ENCODE measurements at regions not wholly inside any gene's neighbourhood (a gene's known extent, or its start where the extent isn't known, plus 50 kb on each side); places are given as distances from the start of the nearest gene placed in this dataset.

GRCh38 chr3:193915099-193915498 is 220.8 kb upstream of the HES1 start:
- no peaks in the 10 kb centered on the region for H4K20me1 ChIP-seq (ENCODE audit: control insufficient read depth, insufficient read depth, low read depth, low read length)
- no peak overlapping the region for H3K27ac ChIP-seq (ENCODE audit: low read depth, low read length)
- H3K27me3 ChIP-seq (ENCODE audit: control insufficient read depth, low read length): peaks cover 12% of the 10 kb centered on the region
- H3F3A ChIP-seq (ENCODE audit: control insufficient read depth, insufficient read depth): no peaks in the 10 kb centered on the region
- H3K4me3 ChIP-seq (ENCODE audit: low read length): no peak overlapping the region
- H3K9me2 ChIP-seq (replicated peaks; ENCODE audit: control insufficient read depth, low read length): no peaks in the 10 kb centered on the region
- no peaks in the 10 kb centered on the region for H3K4me1 ChIP-seq (ENCODE audit: control insufficient read depth, low read length)
- no peak for TF ChIP-seq EZH2phosphoT487 (IDR thresholded peaks at IDR 0.05; ENCODE audit: borderline replicate concordance, low read length)
- no peak for TF ChIP-seq CTCF (IDR thresholded peaks at IDR 0.05; ENCODE audit: low read depth, low read length, poor library complexity, severe bottlenecking)
- no peaks in the 10 kb centered on the region for H3K36me3 ChIP-seq (ENCODE audit: control insufficient read depth, low read length)
- H3K4me2 ChIP-seq (ENCODE audit: low read length): no peak overlapping the region
- no peaks in the 10 kb centered on the region for H3K79me2 ChIP-seq (ENCODE audit: control insufficient read depth, low read length)
- no peaks in the 10 kb centered on the region for H3K9me3 ChIP-seq (ENCODE audit: control insufficient read depth, insufficient read depth, low read length)

- no peak for TF ChIP-seq EZH2phosphoT487 (IDR thresholded peaks at IDR 0.05; ENCODE audit: borderline replicate concordance, low read length)
- no peak for TF ChIP-seq CTCF (IDR thresholded peaks at IDR 0.05; ENCODE audit: low read depth, low read length, poor library complexity, severe bottlenecking)
- Histone ChIP-seq H3F3A (ENCODE audit: control insufficient read depth, insufficient read depth) (no peaks in the 10 kb centered on the region), H4K20me1 (ENCODE audit: control insufficient read depth, insufficient read depth, low read depth, low read length) (no peaks in the 10 kb centered on the region)
These were observed 220.3 kb upstream of the HES1 start for GRCh38 chr3:193915613-193916012.

GRCh38 chr3:193917158-193917557 is 218.8 kb upstream of the HES1 start:
- no peaks in the 10 kb centered on the region for H3K9me3 ChIP-seq (ENCODE audit: control insufficient read depth, insufficient read depth, low read length)
- no peaks in the 10 kb centered on the region for H3K4me1 ChIP-seq (ENCODE audit: control insufficient read depth, low read length)
- H4K20me1 ChIP-seq (ENCODE audit: control insufficient read depth, insufficient read depth, low read depth, low read length): no peaks in the 10 kb centered on the region
- H3K36me3 ChIP-seq (ENCODE audit: control insufficient read depth, low read length): no peaks in the 10 kb centered on the region
- no peak for TF ChIP-seq EZH2phosphoT487 (IDR thresholded peaks at IDR 0.05; ENCODE audit: borderline replicate concordance, low read length)
- H3K4me3 ChIP-seq (ENCODE audit: low read length): no peak overlapping the region
- H3K27me3 ChIP-seq (ENCODE audit: control insufficient read depth, low read length): peaks cover 12% of the 10 kb centered on the region
- no peak overlapping the region for H3K4me2 ChIP-seq (ENCODE audit: low read length)
- H3K9me2 ChIP-seq (replicated peaks; ENCODE audit: control insufficient read depth, low read length): no peaks in the 10 kb centered on the region
- H3F3A ChIP-seq (ENCODE audit: control insufficient read depth, insufficient read depth): no peaks in the 10 kb centered on the region
- H3K79me2 ChIP-seq (ENCODE audit: control insufficient read depth, low read length): no peaks in the 10 kb centered on the region
- H3K27ac ChIP-seq (ENCODE audit: low read depth, low read length): no peak overlapping the region

More at GRCh38 chr3:193915613-193916012, 220.3 kb upstream of the HES1 start:
- no peaks in the 10 kb centered on the region for H3K4me1 ChIP-seq (ENCODE audit: control insufficient read depth, low read length)
- H3K4me2 ChIP-seq (ENCODE audit: low read length): no peak overlapping the region
- no peaks in the 10 kb centered on the region for H3K9me2 ChIP-seq (replicated peaks; ENCODE audit: control insufficient read depth, low read length)
- no peaks in the 10 kb centered on the region for H3K36me3 ChIP-seq (ENCODE audit: control insufficient read depth, low read length)
- no peak overlapping the region for H3K27ac ChIP-seq (ENCODE audit: low read depth, low read length)
- no peaks in the 10 kb centered on the region for H3K79me2 ChIP-seq (ENCODE audit: control insufficient read depth, low read length)
- peaks cover 12% of the 10 kb centered on the region for H3K27me3 ChIP-seq (ENCODE audit: control insufficient read depth, low read length)
- H3K4me3 ChIP-seq (ENCODE audit: low read length): no peak overlapping the region
- no peaks in the 10 kb centered on the region for H3K9me3 ChIP-seq (ENCODE audit: control insufficient read depth, insufficient read depth, low read length)

- peaks cover 4% of the 10 kb centered on the region; the same call in 1 of the 2 replicates for H3K9me3 ChIP-seq (ENCODE audit: control insufficient read depth, insufficient read depth, low read length)
- no peaks in the 10 kb centered on the region for H3K9me2 ChIP-seq (replicated peaks; ENCODE audit: control insufficient read depth, low read length)
- no peaks in the 10 kb centered on the region for H3K36me3 ChIP-seq (ENCODE audit: control insufficient read depth, low read length)
- no peak overlapping the region for H3K4me3 ChIP-seq (ENCODE audit: low read length)
- peaks cover 9% of the 10 kb centered on the region for H3K27me3 ChIP-seq (ENCODE audit: control insufficient read depth, low read length)
- H3K4me1 ChIP-seq (ENCODE audit: control insufficient read depth, low read length): no peaks in the 10 kb centered on the region
- TF ChIP-seq EZH2phosphoT487 (IDR thresholded peaks at IDR 0.05; ENCODE audit: borderline replicate concordance, low read length) (no peak), CTCF (IDR thresholded peaks at IDR 0.05; ENCODE audit: low read depth, low read length, poor library complexity, severe bottlenecking) (no peak)
- no peaks in the 10 kb centered on the region for H4K20me1 ChIP-seq (ENCODE audit: control insufficient read depth, insufficient read depth, low read depth, low read length)
- no peak overlapping the region for H3K27ac ChIP-seq (ENCODE audit: low read depth, low read length)
- no peaks in the 10 kb centered on the region for H3F3A ChIP-seq (ENCODE audit: control insufficient read depth, insufficient read depth)
- H3K79me2 ChIP-seq (ENCODE audit: control insufficient read depth, low read length): no peaks in the 10 kb centered on the region
- no peak overlapping the region for H3K4me2 ChIP-seq (ENCODE audit: low read length)
These were observed 214.5 kb upstream of the HES1 start for GRCh38 chr3:193921465-193921864.
